ENCODE measurements at regions not wholly inside any gene's neighbourhood (a gene's known extent, or its start where the extent isn't known, plus 50 kb on each side); places are given as distances from the start of the nearest gene placed in this dataset.

DNA sequence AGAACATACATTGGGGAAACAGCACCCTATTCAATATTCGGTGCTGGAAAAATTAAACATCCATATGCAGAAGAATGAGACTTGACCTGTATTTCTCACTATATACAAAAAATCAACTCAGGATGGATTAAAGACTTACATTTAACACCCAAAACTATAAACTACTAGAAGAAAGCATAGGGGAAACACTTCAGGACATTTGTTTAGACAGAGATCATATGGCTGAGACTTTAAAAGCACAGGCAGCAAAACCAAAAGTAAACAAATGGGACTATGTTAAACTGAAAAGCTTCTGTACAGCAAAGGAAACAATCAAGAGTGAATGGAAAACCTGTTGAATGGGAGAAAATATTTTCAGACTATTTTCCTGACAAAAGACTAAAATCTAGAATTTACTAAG is 1694.1 kb upstream of the CELF4 start:
- H3K9me3 ChIP-seq (ENCODE audit: control insufficient read depth in 2 of 3, insufficient read depth in 1 of 3, low read length in 3 of 3): no peaks in the 10 kb centered on the region
- FAIRE-seq (no peak), DNase-seq (peak in 1 of 5 donors; percentile 33)
- H3K27ac ChIP-seq (ENCODE audit: low read depth in 2 of 2, low read length in 2 of 2): no peak overlapping the region
- intact Hi-C loops (cut with DNase I): loop anchor here (10.0 kb wide), 1 partner anchor 55 kb away; no protein-coding TSS in a partner anchor
- no peak overlapping the region for H3K9ac ChIP-seq (ENCODE audit: low read length in 3 of 3)
- H3K4me3 ChIP-seq (ENCODE audit: low read length in 3 of 3): no peak overlapping the region
- H3K4me1 ChIP-seq (ENCODE audit: control insufficient read depth in 2 of 3, insufficient read depth in 2 of 3, low read depth in 1 of 3, low read length in 3 of 3): no peaks in the 10 kb centered on the region
- H3K36me3 ChIP-seq (ENCODE audit: control insufficient read depth in 2 of 3, insufficient read depth in 3 of 3, low read length in 3 of 3): no peaks in the 10 kb centered on the region
- no peaks in the 10 kb centered on the region for H3K27me3 ChIP-seq (ENCODE audit: control insufficient read depth, insufficient read depth, low read length)
- TF ChIP-seq, protein P1, sequence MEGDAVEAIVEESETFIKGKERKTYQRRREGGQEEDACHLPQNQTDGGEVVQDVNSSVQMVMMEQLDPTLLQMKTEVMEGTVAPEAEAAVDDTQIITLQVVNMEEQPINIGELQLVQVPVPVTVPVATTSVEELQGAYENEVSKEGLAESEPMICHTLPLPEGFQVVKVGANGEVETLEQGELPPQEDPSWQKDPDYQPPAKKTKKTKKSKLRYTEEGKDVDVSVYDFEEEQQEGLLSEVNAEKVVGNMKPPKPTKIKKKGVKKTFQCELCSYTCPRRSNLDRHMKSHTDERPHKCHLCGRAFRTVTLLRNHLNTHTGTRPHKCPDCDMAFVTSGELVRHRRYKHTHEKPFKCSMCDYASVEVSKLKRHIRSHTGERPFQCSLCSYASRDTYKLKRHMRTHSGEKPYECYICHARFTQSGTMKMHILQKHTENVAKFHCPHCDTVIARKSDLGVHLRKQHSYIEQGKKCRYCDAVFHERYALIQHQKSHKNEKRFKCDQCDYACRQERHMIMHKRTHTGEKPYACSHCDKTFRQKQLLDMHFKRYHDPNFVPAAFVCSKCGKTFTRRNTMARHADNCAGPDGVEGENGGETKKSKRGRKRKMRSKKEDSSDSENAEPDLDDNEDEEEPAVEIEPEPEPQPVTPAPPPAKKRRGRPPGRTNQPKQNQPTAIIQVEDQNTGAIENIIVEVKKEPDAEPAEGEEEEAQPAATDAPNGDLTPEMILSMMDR (IDR thresholded peaks at IDR 0.05; ENCODE audit: borderline replicate concordance, extremely low read depth, insufficient read depth): no peak

- TF ChIP-seq, protein P1 (IDR thresholded peaks at IDR 0.05; ENCODE audit: borderline replicate concordance, extremely low read depth, insufficient read depth): no peak
- intact Hi-C loops (cut with DNase I): no loop called here
- DNase-seq (no peak), FAIRE-seq (no peak)
- Histone ChIP-seq H3K27ac (ENCODE audit: low read depth in 2 of 2, low read length in 2 of 2) (no peak overlapping the region), H3K27me3 (ENCODE audit: control insufficient read depth, insufficient read depth, low read length) (no peaks in the 10 kb centered on the region), H3K4me1 (ENCODE audit: control insufficient read depth in 2 of 3, insufficient read depth in 2 of 3, low read depth in 1 of 3, low read length in 3 of 3) (no peaks in the 10 kb centered on the region), H3K36me3 (ENCODE audit: control insufficient read depth in 2 of 3, insufficient read depth in 3 of 3, low read length in 3 of 3) (no peaks in the 10 kb centered on the region), H3K9me3 (ENCODE audit: control insufficient read depth in 2 of 3, insufficient read depth in 1 of 3, low read length in 3 of 3) (no peaks in the 10 kb centered on the region), H3K4me3 (ENCODE audit: low read length in 3 of 3) (no peak overlapping the region), H3K9ac (ENCODE audit: low read length in 3 of 3) (no peak overlapping the region)
Observed at GRCh38 chr18:39244242-39244641, 1678.6 kb upstream of the CELF4 start.

DNA sequence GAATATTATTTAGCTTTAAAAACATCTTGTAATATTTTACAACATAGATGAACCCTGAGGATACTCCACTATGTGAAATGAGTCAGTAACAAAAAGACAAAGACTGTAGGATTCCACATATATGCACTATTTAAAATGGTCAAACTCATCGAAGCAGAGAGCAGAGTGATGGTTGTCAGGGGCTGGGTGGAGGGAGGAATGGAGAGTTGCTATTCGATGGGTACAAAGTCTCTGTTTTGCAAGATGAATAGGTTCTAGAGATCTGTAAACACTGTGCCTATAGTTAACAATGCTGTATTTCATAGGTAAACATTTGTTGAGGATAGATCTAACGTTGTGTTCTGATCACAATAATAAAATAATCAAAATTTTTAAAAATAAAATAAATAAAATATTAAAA is 1675.9 kb upstream of the CELF4 start:
- TF ChIP-seq, protein P1 (IDR thresholded peaks at IDR 0.05; ENCODE audit: borderline replicate concordance, extremely low read depth, insufficient read depth): no peak
- DNase-seq (no peak), FAIRE-seq (no peak)
- intact Hi-C loops (cut with DNase I): no loop called here
- Histone ChIP-seq H3K9ac (ENCODE audit: low read length in 3 of 3) (no peak overlapping the region), H3K27me3 (ENCODE audit: control insufficient read depth, insufficient read depth, low read length) (no peaks in the 10 kb centered on the region), H3K4me3 (ENCODE audit: low read length in 3 of 3) (no peak overlapping the region), H3K36me3 (ENCODE audit: control insufficient read depth in 2 of 3, insufficient read depth in 3 of 3, low read length in 3 of 3) (no peaks in the 10 kb centered on the region), H3K9me3 (ENCODE audit: control insufficient read depth in 2 of 3, insufficient read depth in 1 of 3, low read length in 3 of 3) (no peaks in the 10 kb centered on the region), H3K4me1 (ENCODE audit: control insufficient read depth in 2 of 3, insufficient read depth in 2 of 3, low read depth in 1 of 3, low read length in 3 of 3) (no peaks in the 10 kb centered on the region), H3K27ac (ENCODE audit: low read depth in 2 of 2, low read length in 2 of 2) (no peak overlapping the region)

GRCh38 chr18:39238981-39239660 is 1673.5 kb upstream of the CELF4 start:
- H3K4me1 ChIP-seq (ENCODE audit: control insufficient read depth in 2 of 3, insufficient read depth in 2 of 3, low read depth in 1 of 3, low read length in 3 of 3): no peaks in the 10 kb centered on the region
- no peaks in the 10 kb centered on the region for H3K36me3 ChIP-seq (ENCODE audit: control insufficient read depth in 2 of 3, insufficient read depth in 3 of 3, low read length in 3 of 3)
- intact Hi-C loops (cut with DNase I): no loop called here
- no peaks in the 10 kb centered on the region for H3K27me3 ChIP-seq (ENCODE audit: control insufficient read depth, insufficient read depth, low read length)
- DNase-seq (no peak), FAIRE-seq (no peak)
- TF ChIP-seq, protein P1 (IDR thresholded peaks at IDR 0.05; ENCODE audit: borderline replicate concordance, extremely low read depth, insufficient read depth): no peak
- H3K4me3 ChIP-seq (ENCODE audit: low read length in 3 of 3): no peak overlapping the region
- H3K9me3 ChIP-seq (ENCODE audit: control insufficient read depth in 2 of 3, insufficient read depth in 1 of 3, low read length in 3 of 3): no peaks in the 10 kb centered on the region
- H3K27ac ChIP-seq (ENCODE audit: low read depth in 2 of 2, low read length in 2 of 2): no peak overlapping the region
- no peak overlapping the region for H3K9ac ChIP-seq (ENCODE audit: low read length in 3 of 3)
